Testis (tissue), 2 donors: ENCODE measurements at regions not wholly inside any gene's neighbourhood (a gene's known extent, or its start where the extent isn't known, plus 50 kb on each side); places are given as distances from the start of the nearest gene placed in this dataset.

Experiments
- DNase-seq: peaks from one replicate; pipeline ENCODE4 v3.0.0-alpha.2; 2019
- H3K27ac ChIP-seq, 2 donors: fragments of 200-600 bp; sonication (generic); one replicate each; pipeline ENCODE4 v1.5.1; 2019
- H3K27me3 ChIP-seq: fragments of 200-600 bp; sonication (generic); one replicate; pipeline ENCODE4 v1.5.1; 2019
- H3K36me3 ChIP-seq: fragments of 200-600 bp; sonication (generic); one replicate; pipeline ENCODE4 v1.5.1; 2017; ENCODE audit warnings: low read depth; ENCODE audit errors: missing control alignments
- H3K4me1 ChIP-seq: fragments of 200-600 bp; sonication (generic); one replicate; pipeline ENCODE4 v1.5.1; 2019
- H3K4me3 ChIP-seq, 2 donors: fragments of 200-600 bp; sonication (generic); one replicate each; pipeline ENCODE4 v1.5.1; 2017 to 2019
- H3K9me3 ChIP-seq: fragments of 200-600 bp; sonication (generic); one replicate; pipeline ENCODE4 v1.5.1; 2017
- POLR2A ChIP-seq: fragments of 450-650 bp; IDR thresholded peaks from one replicate; pipeline ENCODE4 v1.6.1; 2017; ENCODE audit warnings: antibody characterized with exemption, mild to moderate bottlenecking, moderate library complexity
- WGBS, 2 donors: methylation state at CpG; one replicate each; pipeline ENCODE4 v1.1.5; 2018; 5-methylcytosine and 5-hydroxymethylcytosine counted together
- intact Hi-C: fragments of 100-400 bp; cut with DNase I; formaldehyde crosslinking; loops from one replicate; pipeline ENCODE4 v1.15.1; 2023; ENCODE audit warnings: low total_unique reads
- TF ChIP-seq, protein P1 (sequence below), 3 experiments: fragments of 450-650 bp in 2 of 3; fragments of 200-600 bp in 1 of 3; sonication (generic) in 1 of 3; IDR thresholded peaks; one replicate each; pipeline ENCODE4 v1.5.1; 2016 to 2019; ENCODE audit warnings: antibody characterized with exemption in 3 of 3, mild to moderate bottlenecking in 2 of 3, moderate library complexity in 1 of 3

DNA sequence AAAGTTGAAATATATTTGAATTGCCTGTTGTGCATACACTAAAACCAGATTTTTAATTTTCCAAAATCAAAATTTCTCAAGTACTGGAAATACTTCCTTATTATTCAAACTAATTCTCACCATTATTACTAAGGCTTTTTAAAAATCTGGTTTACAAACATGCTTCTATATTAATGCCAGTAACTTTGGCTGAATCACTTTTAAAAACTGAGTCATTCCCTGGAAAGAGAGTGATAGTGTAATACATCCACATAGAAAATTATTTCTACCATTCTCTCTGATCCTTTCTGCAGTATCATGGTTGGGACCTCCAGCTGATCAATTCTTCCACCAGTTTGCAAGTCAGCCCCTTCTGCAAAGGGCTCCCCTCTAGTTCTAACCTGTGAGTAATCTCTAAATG, 165.3 kb upstream of the FAM241A start:
- H3K36me3 ChIP-seq: no peaks in the 10 kb centered on the region

DNA sequence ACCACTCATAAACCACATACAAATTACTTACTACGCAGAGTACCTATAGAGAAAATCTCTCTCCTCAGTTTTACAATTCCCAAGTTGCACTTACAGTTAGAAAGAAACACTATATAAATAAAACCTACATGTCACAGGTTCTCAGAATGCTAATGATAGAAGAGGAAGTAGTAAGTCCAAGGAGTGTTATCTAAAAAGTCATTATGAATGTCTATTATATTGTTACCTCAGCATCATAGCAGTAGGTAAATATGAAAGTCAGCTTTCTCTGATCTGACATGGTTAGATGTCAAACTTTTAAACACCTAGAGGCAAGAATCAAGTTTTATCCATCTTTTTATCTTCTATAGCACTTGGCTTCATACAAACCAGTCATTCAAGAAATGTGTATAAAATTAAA, 163.2 kb upstream of the FAM241A start:
- intact Hi-C loops: no loop called here
- H3K27me3 ChIP-seq: no peaks in the 10 kb centered on the region
- no peaks in the 10 kb centered on the region for H3K36me3 ChIP-seq
- TF ChIP-seq, protein P1, sequence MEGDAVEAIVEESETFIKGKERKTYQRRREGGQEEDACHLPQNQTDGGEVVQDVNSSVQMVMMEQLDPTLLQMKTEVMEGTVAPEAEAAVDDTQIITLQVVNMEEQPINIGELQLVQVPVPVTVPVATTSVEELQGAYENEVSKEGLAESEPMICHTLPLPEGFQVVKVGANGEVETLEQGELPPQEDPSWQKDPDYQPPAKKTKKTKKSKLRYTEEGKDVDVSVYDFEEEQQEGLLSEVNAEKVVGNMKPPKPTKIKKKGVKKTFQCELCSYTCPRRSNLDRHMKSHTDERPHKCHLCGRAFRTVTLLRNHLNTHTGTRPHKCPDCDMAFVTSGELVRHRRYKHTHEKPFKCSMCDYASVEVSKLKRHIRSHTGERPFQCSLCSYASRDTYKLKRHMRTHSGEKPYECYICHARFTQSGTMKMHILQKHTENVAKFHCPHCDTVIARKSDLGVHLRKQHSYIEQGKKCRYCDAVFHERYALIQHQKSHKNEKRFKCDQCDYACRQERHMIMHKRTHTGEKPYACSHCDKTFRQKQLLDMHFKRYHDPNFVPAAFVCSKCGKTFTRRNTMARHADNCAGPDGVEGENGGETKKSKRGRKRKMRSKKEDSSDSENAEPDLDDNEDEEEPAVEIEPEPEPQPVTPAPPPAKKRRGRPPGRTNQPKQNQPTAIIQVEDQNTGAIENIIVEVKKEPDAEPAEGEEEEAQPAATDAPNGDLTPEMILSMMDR (IDR thresholded peaks at IDR 0.05): no peak
- no peak for TF ChIP-seq POLR2A
- no peak overlapping the region for H3K4me3 ChIP-seq
- DNase-seq: no peak
- H3K4me1 ChIP-seq: no peaks in the 10 kb centered on the region
- no peaks in the 10 kb centered on the region for H3K9me3 ChIP-seq
- no peak overlapping the region for H3K27ac ChIP-seq
- WGBS, 2 donors: 94 to 98% methylated on average over 1 of the region's 1 CpG

More for the DNA sequence above, 165.3 kb upstream of the FAM241A start:
- no peak for DNase-seq
- Histone ChIP-seq H3K9me3 (no peaks in the 10 kb centered on the region), H3K4me1 (no peaks in the 10 kb centered on the region), H3K4me3 (no peak overlapping the region), H3K27me3 (no peaks in the 10 kb centered on the region), H3K27ac (no peak overlapping the region)
- no peak for TF ChIP-seq POLR2A
- TF ChIP-seq, protein P1 (IDR thresholded peaks at IDR 0.05): no peak
- intact Hi-C loops: no loop called here

DNA sequence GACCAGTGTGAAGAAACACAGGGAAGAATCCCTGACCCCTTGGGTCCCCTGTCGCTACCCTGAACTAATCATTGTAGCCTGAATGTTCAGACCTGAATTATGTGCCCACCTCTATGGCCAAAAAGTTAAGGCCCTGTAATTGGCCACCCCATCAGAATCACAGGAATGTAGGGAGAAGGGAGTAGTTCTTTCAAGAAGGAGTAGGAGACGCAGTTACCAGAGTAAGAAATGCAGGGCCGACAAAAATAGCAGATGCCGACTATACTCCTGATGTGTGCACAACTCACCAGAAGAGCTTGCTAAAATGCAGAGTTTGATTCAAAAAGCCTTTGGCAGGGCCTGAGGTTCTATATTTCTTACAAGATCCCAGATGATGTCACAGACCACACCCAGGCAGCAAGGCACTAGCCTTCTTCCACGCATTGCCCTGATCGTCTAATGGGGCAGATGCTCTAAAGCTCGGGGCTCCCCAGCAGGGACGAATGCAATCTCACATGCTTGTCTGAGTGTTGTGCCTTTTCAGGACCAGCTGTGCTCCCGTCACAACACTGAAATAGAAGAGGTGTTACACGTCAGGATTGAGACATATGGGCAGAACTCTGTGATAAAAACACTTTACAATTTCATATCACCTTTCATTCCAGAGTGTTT, 161.0 kb upstream of the FAM241A start:
- Histone ChIP-seq H3K4me1 (no peaks in the 10 kb centered on the region), H3K9me3 (no peaks in the 10 kb centered on the region), H3K27me3 (no peaks in the 10 kb centered on the region), H3K27ac (no peak overlapping the region), H3K36me3 (no peaks in the 10 kb centered on the region), H3K4me3 (no peak overlapping the region)
- intact Hi-C loops: no loop called here
- TF ChIP-seq POLR2A: no peak
- TF ChIP-seq, protein P1 (IDR thresholded peaks at IDR 0.05): no peak
- 76% methylated on average over 10 of the region's 10 CpGs for WGBS, 2 donors
- DNase-seq: no peak

DNA sequence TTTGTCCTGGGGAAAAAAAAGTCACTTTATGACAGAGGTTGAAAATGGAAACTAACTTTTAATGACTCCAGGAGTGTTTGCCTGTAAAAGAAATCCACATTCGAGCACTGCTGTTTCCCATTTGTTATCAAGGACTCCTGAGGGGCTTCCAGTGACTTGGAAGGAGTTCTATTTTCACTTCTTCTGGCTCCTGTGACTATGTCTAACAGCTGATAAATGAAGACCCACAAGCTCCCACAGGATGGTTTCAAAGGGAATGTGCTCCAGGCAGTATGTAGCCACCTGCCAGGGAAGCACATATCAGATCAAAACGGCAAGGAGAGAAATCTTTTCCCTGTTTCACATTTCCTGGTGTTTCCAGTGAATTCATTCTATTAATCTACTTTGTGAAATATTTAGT, 159.8 kb upstream of the FAM241A start:
- TF ChIP-seq POLR2A: no peak
- TF ChIP-seq, protein P1 (IDR thresholded peaks at IDR 0.05): no peak
- no peaks in the 10 kb centered on the region for H3K36me3 ChIP-seq
- H3K27me3 ChIP-seq: no peaks in the 10 kb centered on the region
- no peak for DNase-seq
- H3K4me3 ChIP-seq: no peak overlapping the region
- WGBS, 2 donors: 14 to 27% methylated on average over 2 of the region's 2 CpGs
- no peaks in the 10 kb centered on the region for H3K4me1 ChIP-seq
- no peaks in the 10 kb centered on the region for H3K9me3 ChIP-seq
- intact Hi-C loops: no loop called here
- H3K27ac ChIP-seq: no peak overlapping the region

DNA sequence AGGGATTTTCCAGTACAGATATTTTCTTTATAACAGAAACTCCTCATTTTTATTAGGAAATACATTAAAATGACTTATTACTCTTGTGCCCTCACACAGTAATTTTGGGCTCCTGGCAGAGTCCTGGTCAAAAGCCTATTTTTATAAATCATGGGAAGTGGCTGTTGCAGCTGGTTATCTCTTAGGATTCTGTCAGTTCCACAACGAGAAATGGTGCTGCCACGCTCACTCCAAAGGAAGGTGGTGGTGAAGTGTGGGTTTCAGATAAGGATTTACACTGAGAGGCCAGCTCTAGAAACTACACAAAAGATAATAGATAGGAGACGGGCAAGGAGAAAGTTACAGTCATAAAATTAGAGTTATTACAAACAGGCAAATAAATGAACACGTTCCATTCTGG, 159.2 kb upstream of the FAM241A start:
- no peaks in the 10 kb centered on the region for H3K9me3 ChIP-seq
- H3K4me3 ChIP-seq: no peak overlapping the region
- DNase-seq: no peak
- no peaks in the 10 kb centered on the region for H3K4me1 ChIP-seq
- intact Hi-C loops: no loop called here
- H3K27ac ChIP-seq: no peak overlapping the region
- WGBS, 2 donors: 26 to 42% methylated on average over 4 of the region's 4 CpGs
- H3K27me3 ChIP-seq: no peaks in the 10 kb centered on the region
- TF ChIP-seq, protein P1 (IDR thresholded peaks at IDR 0.05): no peak
- no peak for TF ChIP-seq POLR2A
- no peaks in the 10 kb centered on the region for H3K36me3 ChIP-seq
